ENCODE measurements at regions not wholly inside any gene's neighbourhood (a gene's known extent, or its start where the extent isn't known, plus 50 kb on each side); places are given as distances from the start of the nearest gene placed in this dataset.
A peak's percentile ranks its signal among the peaks of the same experiment; 100 is the strongest.

GRCh38 chrX:117539090-117539418 is 577.6 kb downstream of the KLHL13 start:
- no peaks in the 10 kb centered on the region for H3K4me1 ChIP-seq
- TF ChIP-seq, protein P1, sequence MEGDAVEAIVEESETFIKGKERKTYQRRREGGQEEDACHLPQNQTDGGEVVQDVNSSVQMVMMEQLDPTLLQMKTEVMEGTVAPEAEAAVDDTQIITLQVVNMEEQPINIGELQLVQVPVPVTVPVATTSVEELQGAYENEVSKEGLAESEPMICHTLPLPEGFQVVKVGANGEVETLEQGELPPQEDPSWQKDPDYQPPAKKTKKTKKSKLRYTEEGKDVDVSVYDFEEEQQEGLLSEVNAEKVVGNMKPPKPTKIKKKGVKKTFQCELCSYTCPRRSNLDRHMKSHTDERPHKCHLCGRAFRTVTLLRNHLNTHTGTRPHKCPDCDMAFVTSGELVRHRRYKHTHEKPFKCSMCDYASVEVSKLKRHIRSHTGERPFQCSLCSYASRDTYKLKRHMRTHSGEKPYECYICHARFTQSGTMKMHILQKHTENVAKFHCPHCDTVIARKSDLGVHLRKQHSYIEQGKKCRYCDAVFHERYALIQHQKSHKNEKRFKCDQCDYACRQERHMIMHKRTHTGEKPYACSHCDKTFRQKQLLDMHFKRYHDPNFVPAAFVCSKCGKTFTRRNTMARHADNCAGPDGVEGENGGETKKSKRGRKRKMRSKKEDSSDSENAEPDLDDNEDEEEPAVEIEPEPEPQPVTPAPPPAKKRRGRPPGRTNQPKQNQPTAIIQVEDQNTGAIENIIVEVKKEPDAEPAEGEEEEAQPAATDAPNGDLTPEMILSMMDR (IDR thresholded peaks at IDR 0.05), result no peak
- TF ChIP-seq POLR2AphosphoS5 (IDR thresholded peaks at IDR 0.05) (no peak), POLR2A (IDR thresholded peaks at IDR 0.05) (no peak), EP300 (IDR thresholded peaks at IDR 0.05) (no peak)
- 53 to 75% (median 61%) methylated on average over 1 of the region's 1 CpG for WGBS, 5 donors
- peak in 1 of 2 donors; percentile 2 for DNase-seq
- H3K27ac ChIP-seq, result no peak overlapping the region
- H3K4me3 ChIP-seq, result no peak overlapping the region
- intact Hi-C loops (cut with DNase I; ENCODE audit: low total_unique reads), result no loop called here
- no peaks in the 10 kb centered on the region for H3K36me3 ChIP-seq
- H3K9me3 ChIP-seq, result no peaks in the 10 kb centered on the region
- H3K27me3 ChIP-seq, result no peaks in the 10 kb centered on the region

DNA sequence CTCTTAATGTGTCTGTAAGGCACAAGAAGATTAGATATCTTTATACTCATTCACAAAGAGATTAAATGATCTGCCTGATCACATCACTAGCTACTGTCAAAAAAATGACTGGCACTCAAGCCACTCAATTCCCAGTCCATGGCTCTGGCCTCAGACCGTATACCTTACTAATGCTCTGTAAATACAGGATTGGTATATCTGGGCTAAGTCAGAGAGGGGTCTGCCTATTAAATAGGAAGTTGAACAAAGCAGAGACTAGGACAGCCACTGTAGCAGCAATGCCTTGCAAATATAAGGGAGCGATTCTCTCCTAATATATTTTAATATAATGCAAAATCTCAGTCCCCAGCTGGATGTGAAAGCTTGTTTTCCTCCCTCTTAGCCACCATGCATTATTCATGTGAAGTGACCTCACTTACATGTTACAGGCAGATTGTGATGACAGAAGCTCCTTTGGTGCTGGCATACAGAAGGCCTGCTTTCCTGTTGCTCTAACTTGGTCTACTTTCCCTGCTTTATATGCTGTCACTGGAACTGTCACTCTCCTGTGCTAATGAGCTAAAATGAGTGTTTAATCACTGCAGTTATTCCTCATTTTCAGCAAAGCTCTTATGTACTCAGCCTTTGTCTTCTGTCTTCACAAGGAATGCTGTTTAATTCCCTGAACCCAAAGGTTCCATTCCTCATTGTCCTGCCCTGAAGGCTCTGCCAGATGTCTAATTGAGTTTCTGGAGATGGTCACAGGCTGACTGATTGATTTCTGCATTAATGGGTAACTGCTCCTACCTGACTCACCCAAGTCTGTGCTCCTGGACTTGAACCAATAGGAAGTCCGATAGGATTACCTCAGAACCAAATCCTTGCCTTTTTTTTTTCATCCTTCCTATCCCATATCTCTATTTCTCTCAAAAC is 578.2 kb downstream of the KLHL13 start:
- TF ChIP-seq, protein P1 (IDR thresholded peaks at IDR 0.05), result no peak
- no peak for TF ChIP-seq POLR2A (IDR thresholded peaks at IDR 0.05)
- H3K4me3 ChIP-seq, result no peak overlapping the region
- no peak overlapping the region for H3K27ac ChIP-seq
- WGBS, 5 donors, result 56 to 73% (median 65%) methylated on average over 3 of the region's 3 CpGs
- H3K27me3 ChIP-seq, result no peaks in the 10 kb centered on the region
- peak in 1 of 2 donors; percentile 10 for DNase-seq
- intact Hi-C loops (cut with DNase I; ENCODE audit: low total_unique reads), result no loop called here
- no peaks in the 10 kb centered on the region for H3K9me3 ChIP-seq
- H3K36me3 ChIP-seq, result no peaks in the 10 kb centered on the region
- H3K4me1 ChIP-seq, result no peaks in the 10 kb centered on the region

- Histone ChIP-seq H3K27ac (no peak overlapping the region), H3K27me3 (no peaks in the 10 kb centered on the region), H3K4me1 (no peaks in the 10 kb centered on the region), H3K9me3 (no peaks in the 10 kb centered on the region), H3K4me3 (no peak overlapping the region), H3K36me3 (no peaks in the 10 kb centered on the region)
- DNase-seq, result no peak
- TF ChIP-seq POLR2A (IDR thresholded peaks at IDR 0.05), result no peak
- TF ChIP-seq, protein P1 (IDR thresholded peaks at IDR 0.05), result no peak
- TF ChIP-seq EP300 (IDR thresholded peaks at IDR 0.05), result no peak
- intact Hi-C loops (cut with DNase I; ENCODE audit: low total_unique reads), result no loop called here
These were observed 584.3 kb downstream of the KLHL13 start for GRCh38 chrX:117532339-117532738.

- WGBS, 5 donors, result 27 to 72% (median 42%) methylated on average over 4 of the region's 4 CpGs
These were observed 593.6 kb downstream of the KLHL13 start for GRCh38 chrX:117522725-117523700.

More at GRCh38 chrX:117522725-117523700, 593.6 kb downstream of the KLHL13 start:
- no peak overlapping the region for H3K4me3 ChIP-seq
- H3K27me3 ChIP-seq, result no peaks in the 10 kb centered on the region
- H3K9me3 ChIP-seq, result no peaks in the 10 kb centered on the region
- H3K36me3 ChIP-seq, result no peaks in the 10 kb centered on the region
- peak in 1 of 2 donors; percentile 1 for DNase-seq
- TF ChIP-seq POLR2AphosphoS5 (IDR thresholded peaks at IDR 0.05) (no peak), EP300 (IDR thresholded peaks at IDR 0.05) (no peak), POLR2A (IDR thresholded peaks at IDR 0.05) (no peak)
- TF ChIP-seq, protein P1 (IDR thresholded peaks at IDR 0.05), result no peak
- H3K4me1 ChIP-seq, result no peaks in the 10 kb centered on the region
- H3K27ac ChIP-seq, result no peak overlapping the region
- intact Hi-C loops (cut with DNase I; ENCODE audit: low total_unique reads), result no loop called here

Measured in stomach (tissue), 8 donors.